Activated T-helper 1 cell treated with anti-CD3 and anti-CD28 coated beads, Interleukin-12 subunit alpha, Interleukin-12 subunit beta, Interleukin-2, Interleukin-4 antibody, amounts not matched to agents 30 ng/mL and 10 ng/mL and 1 ng/mL, durations not matched to agents 14 hours and 24 hours and 36 hours (primary cell): ENCODE measurements at regions not wholly inside any gene's neighbourhood (a gene's known extent, or its start where the extent isn't known, plus 50 kb on each side); places are given as distances from the start of the nearest gene placed in this dataset.

Experiments
- DNase-seq: peaks from one replicate; pipeline ENCODE4 v3.0.0; 2021; ENCODE audit warnings: low spot score
- H3K27ac Mint-ChIP-seq: one replicate; pipeline ENCODE4 v1.8.0; 2021; ENCODE audit warnings: mild to moderate bottlenecking, mixed read lengths
- H3K27me3 Mint-ChIP-seq: one replicate; pipeline ENCODE4 v1.8.0; 2022; ENCODE audit warnings: mild to moderate bottlenecking, moderate library complexity, mixed read lengths; ENCODE audit not compliant: insufficient read depth
- H3K36me3 Mint-ChIP-seq: one replicate; pipeline ENCODE4 v1.8.0; 2021; ENCODE audit warnings: low read depth, mixed read lengths
- H3K4me1 Mint-ChIP-seq: one replicate; pipeline ENCODE4 v1.8.0; 2021; ENCODE audit warnings: low read depth, mixed read lengths
- H3K4me3 Mint-ChIP-seq: one replicate; pipeline ENCODE4 v1.8.0; 2021; ENCODE audit warnings: mild to moderate bottlenecking, moderate library complexity, mixed read lengths
- H3K9me3 Mint-ChIP-seq: one replicate; pipeline ENCODE4 v1.8.0; 2021; ENCODE audit warnings: mixed read lengths
- intact Hi-C: fragments of 100-400 bp; cut with micrococcal nuclease; formaldehyde crosslinking; loops from one replicate; pipeline ENCODE4 v1.15.1; 2024

DNA sequence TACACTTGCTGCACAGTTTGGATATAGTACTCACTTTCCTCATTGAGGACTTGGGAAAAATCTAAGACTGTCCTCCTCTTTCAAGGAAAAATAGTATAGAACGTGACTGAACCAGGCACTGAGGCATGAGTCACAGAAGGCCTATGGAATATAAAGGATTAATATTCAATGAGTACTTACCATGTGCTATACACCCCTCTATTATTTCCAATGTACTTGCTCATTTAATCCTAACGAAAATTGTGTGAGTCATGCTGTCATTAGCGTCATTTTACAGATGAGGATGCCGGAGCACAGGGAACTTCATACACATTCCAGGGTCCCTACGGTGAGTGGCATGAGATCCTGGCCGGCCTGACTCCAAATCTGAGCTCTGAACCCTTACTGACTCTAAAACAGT is 2136.2 kb upstream of the TENM3 start:
- Mint-ChIP-seq H3K27ac (no peak overlapping the region), H3K4me1 (no peaks in the 10 kb centered on the region), H3K27me3 (no peaks in the 10 kb centered on the region), H3K36me3 (no peaks in the 10 kb centered on the region), H3K9me3 (no peaks in the 10 kb centered on the region), H3K4me3 (no peak overlapping the region)
- intact Hi-C loops = no loop called here
- DNase-seq = no peak

- H3K9me3 Mint-ChIP-seq = no peaks in the 10 kb centered on the region
- no peak overlapping the region for H3K4me3 Mint-ChIP-seq
- H3K36me3 Mint-ChIP-seq = no peaks in the 10 kb centered on the region
- no peak for DNase-seq
- no peaks in the 10 kb centered on the region for H3K4me1 Mint-ChIP-seq
- H3K27me3 Mint-ChIP-seq = no peaks in the 10 kb centered on the region
- no peak overlapping the region for H3K27ac Mint-ChIP-seq
- intact Hi-C loops = no loop called here
These were observed 2126.4 kb upstream of the TENM3 start for GRCh38 chr4:180116840-180117239.

- intact Hi-C loops = no loop called here
- Mint-ChIP-seq H3K36me3 (no peaks in the 10 kb centered on the region), H3K27ac (no peak overlapping the region), H3K27me3 (no peaks in the 10 kb centered on the region), H3K4me1 (no peaks in the 10 kb centered on the region), H3K4me3 (no peak overlapping the region), H3K9me3 (no peaks in the 10 kb centered on the region)
- no peak for DNase-seq
These were observed 2123.1 kb upstream of the TENM3 start for GRCh38 chr4:180120068-180120467.

GRCh38 chr4:180134091-180134866 is 2108.9 kb upstream of the TENM3 start:
- H3K4me1 Mint-ChIP-seq = no peaks in the 10 kb centered on the region
- intact Hi-C loops = no loop called here
- no peaks in the 10 kb centered on the region for H3K9me3 Mint-ChIP-seq
- H3K4me3 Mint-ChIP-seq = no peak overlapping the region
- no peaks in the 10 kb centered on the region for H3K36me3 Mint-ChIP-seq
- H3K27me3 Mint-ChIP-seq = no peaks in the 10 kb centered on the region
- no peak overlapping the region for H3K27ac Mint-ChIP-seq
- no peak for DNase-seq

GRCh38 chr4:180141734-180142133 is 2101.5 kb upstream of the TENM3 start:
- intact Hi-C loops = no loop called here
- H3K27ac Mint-ChIP-seq = no peak overlapping the region
- H3K4me1 Mint-ChIP-seq = no peaks in the 10 kb centered on the region
- H3K4me3 Mint-ChIP-seq = no peak overlapping the region
- H3K9me3 Mint-ChIP-seq = no peaks in the 10 kb centered on the region
- no peak for DNase-seq
- H3K27me3 Mint-ChIP-seq = no peaks in the 10 kb centered on the region
- H3K36me3 Mint-ChIP-seq = no peaks in the 10 kb centered on the region

GRCh38 chr4:180148737-180149136 is 2094.5 kb upstream of the TENM3 start:
- intact Hi-C loops = no loop called here
- Mint-ChIP-seq H3K4me1 (no peaks in the 10 kb centered on the region), H3K9me3 (no peaks in the 10 kb centered on the region), H3K36me3 (no peaks in the 10 kb centered on the region), H3K27me3 (no peaks in the 10 kb centered on the region), H3K4me3 (no peak overlapping the region), H3K27ac (no peak overlapping the region)
- no peak for DNase-seq

GRCh38 chr4:180150818-180151217 is 2092.4 kb upstream of the TENM3 start:
- Mint-ChIP-seq H3K27me3 (no peaks in the 10 kb centered on the region), H3K9me3 (no peaks in the 10 kb centered on the region), H3K36me3 (no peaks in the 10 kb centered on the region), H3K4me3 (no peak overlapping the region), H3K27ac (no peak overlapping the region), H3K4me1 (no peaks in the 10 kb centered on the region)
- no peak for DNase-seq
- intact Hi-C loops = no loop called here

DNA sequence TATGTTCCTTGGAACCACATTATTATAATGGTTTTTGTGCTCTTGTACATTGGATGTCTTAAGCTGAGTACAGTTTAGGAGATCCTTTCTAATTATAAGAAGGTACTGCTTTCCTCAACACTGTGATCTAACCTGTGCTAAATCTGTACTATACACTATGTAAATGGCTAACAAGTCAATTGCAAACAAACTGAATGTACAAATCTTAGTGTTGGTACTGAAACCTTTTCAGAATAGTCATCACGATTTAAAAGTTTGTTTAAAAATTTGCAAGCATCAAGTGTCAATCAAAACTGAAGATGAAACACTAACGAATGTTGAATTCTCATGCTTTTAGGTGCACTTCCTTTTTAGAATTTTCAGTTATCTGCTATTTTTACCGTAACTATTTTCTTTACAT is 2090.4 kb upstream of the TENM3 start:
- H3K27ac Mint-ChIP-seq = no peak overlapping the region
- no peaks in the 10 kb centered on the region for H3K27me3 Mint-ChIP-seq
- no peak for DNase-seq
- H3K36me3 Mint-ChIP-seq = no peaks in the 10 kb centered on the region
- no peaks in the 10 kb centered on the region for H3K9me3 Mint-ChIP-seq
- H3K4me1 Mint-ChIP-seq = no peaks in the 10 kb centered on the region
- intact Hi-C loops = no loop called here
- H3K4me3 Mint-ChIP-seq = no peak overlapping the region

DNA sequence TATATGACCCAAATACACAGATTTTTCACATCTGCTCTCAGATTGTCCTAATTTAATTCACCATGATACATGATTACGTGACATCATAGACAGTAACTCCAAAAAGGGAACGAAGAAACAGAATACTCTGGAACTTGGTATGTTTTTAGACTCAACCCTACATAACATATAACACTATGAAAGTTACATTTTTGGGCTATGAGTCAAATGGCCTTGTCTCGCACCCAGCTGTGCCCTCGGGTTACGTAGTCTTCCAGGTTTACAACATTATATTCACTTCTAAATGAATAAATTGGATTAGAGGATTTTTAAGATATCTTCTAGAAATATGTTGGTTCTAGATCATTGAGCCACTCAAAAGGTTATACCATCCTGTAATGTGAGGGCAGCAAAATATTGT is 2089.6 kb upstream of the TENM3 start:
- no peaks in the 10 kb centered on the region for H3K4me1 Mint-ChIP-seq
- intact Hi-C loops = no loop called here

GRCh38 chr4:180156684-180157083 is 2086.5 kb upstream of the TENM3 start:
- DNase-seq = no peak
- Mint-ChIP-seq H3K27ac (no peak overlapping the region), H3K9me3 (no peaks in the 10 kb centered on the region), H3K36me3 (no peaks in the 10 kb centered on the region), H3K4me3 (no peak overlapping the region), H3K27me3 (no peaks in the 10 kb centered on the region), H3K4me1 (no peaks in the 10 kb centered on the region)
- intact Hi-C loops = no loop called here

More for the DNA sequence above, 2089.6 kb upstream of the TENM3 start:
- H3K27me3 Mint-ChIP-seq = no peaks in the 10 kb centered on the region
- DNase-seq = no peak
- no peaks in the 10 kb centered on the region for H3K9me3 Mint-ChIP-seq
- H3K27ac Mint-ChIP-seq = no peak overlapping the region
- no peaks in the 10 kb centered on the region for H3K36me3 Mint-ChIP-seq
- H3K4me3 Mint-ChIP-seq = no peak overlapping the region

GRCh38 chr4:180160195-180160983 is 2082.8 kb upstream of the TENM3 start:
- no peaks in the 10 kb centered on the region for H3K4me1 Mint-ChIP-seq
- H3K36me3 Mint-ChIP-seq = no peaks in the 10 kb centered on the region
- no peak for DNase-seq
- H3K27ac Mint-ChIP-seq = no peak overlapping the region
- H3K9me3 Mint-ChIP-seq = no peaks in the 10 kb centered on the region
- H3K27me3 Mint-ChIP-seq = no peaks in the 10 kb centered on the region
- no peak overlapping the region for H3K4me3 Mint-ChIP-seq
- intact Hi-C loops = loop anchor here (5.0 kb wide), 1 partner anchor 1743 kb away; no protein-coding TSS in a partner anchor

DNA sequence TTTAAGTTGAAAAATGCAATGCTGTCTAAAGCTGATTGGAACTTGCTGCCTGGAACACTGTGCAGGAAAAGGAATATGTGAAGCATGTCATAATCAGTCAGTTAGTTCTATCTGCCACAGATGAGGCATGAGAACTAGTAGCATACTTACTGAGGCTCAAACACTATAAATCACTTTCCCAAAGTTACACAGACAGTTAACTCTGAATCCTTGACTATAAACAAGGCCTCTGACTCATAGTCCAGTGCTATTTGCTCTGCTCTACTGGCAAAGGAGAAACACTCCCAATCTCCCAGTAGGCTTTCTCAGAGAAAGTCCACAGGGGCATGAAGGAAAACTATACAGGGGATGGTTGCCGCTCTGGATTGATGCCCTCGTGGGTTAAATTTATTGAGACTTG is 2078.4 kb upstream of the TENM3 start:
- intact Hi-C loops = loop anchor here (5.0 kb wide), 1 partner anchor 1747 kb away; no protein-coding TSS in a partner anchor
- no peaks in the 10 kb centered on the region for H3K36me3 Mint-ChIP-seq

GRCh38 chr4:180169394-180169793 is 2073.8 kb upstream of the TENM3 start:
- H3K27ac Mint-ChIP-seq = no peak overlapping the region
- no peak overlapping the region for H3K4me3 Mint-ChIP-seq
- no peaks in the 10 kb centered on the region for H3K36me3 Mint-ChIP-seq
- no peaks in the 10 kb centered on the region for H3K9me3 Mint-ChIP-seq
- DNase-seq = no peak
- H3K27me3 Mint-ChIP-seq = no peaks in the 10 kb centered on the region
- no peaks in the 10 kb centered on the region for H3K4me1 Mint-ChIP-seq
- intact Hi-C loops = no loop called here

More for the DNA sequence above, 2078.4 kb upstream of the TENM3 start:
- no peaks in the 10 kb centered on the region for H3K9me3 Mint-ChIP-seq
- DNase-seq = no peak
- H3K4me3 Mint-ChIP-seq = no peak overlapping the region
- no peaks in the 10 kb centered on the region for H3K27me3 Mint-ChIP-seq
- no peaks in the 10 kb centered on the region for H3K4me1 Mint-ChIP-seq
- no peak overlapping the region for H3K27ac Mint-ChIP-seq
